PC-3 (cell line): ENCODE measurements at regions not wholly inside any gene's neighbourhood (a gene's known extent, or its start where the extent isn't known, plus 50 kb on each side); places are given as distances from the start of the nearest gene placed in this dataset.

ENCODE experiments used
- ATAC-seq: fragments of 200-7000 bp; cut with Tn5 transposase; 2 replicates; pipeline ENCODE4 v1.9.1; 2020; ENCODE audit warnings: mild to moderate bottlenecking, moderate library complexity
- BruUV-seq: library from RNA; stranded (reverse); fragments of 400-500 nt; replicated peaks from 2 replicates; lab custom pipeline; 2021; lab: Mats Ljungman, UMichigan
- CTCF ChIA-PET: fragments of 300-600 bp; sonication (Branson Sonifier 250); formaldehyde crosslinking; loops from one replicate; lab custom pipeline; 2022; ENCODE audit warnings: antibody characterized with exemption; lab: Charles Lee
- POLR2A ChIA-PET: fragments of 300-600 bp; sonication (Branson Sonifier 250); formaldehyde crosslinking; loops from one replicate; lab custom pipeline; 2022; ENCODE audit warnings: antibody characterized with exemption; ENCODE audit not compliant: unreplicated experiment; lab: Charles Lee
- DNase-seq: peaks from one replicate; pipeline ENCODE4 v3.0.0-alpha.2; 2015
- H2AFZ ChIP-seq: fragments of 300-600 bp; sonication (generic); 2 replicates; pipeline ENCODE4 v1.6.0; 2016; ENCODE audit warnings: antibody characterized with exemption, low read length
- H3F3A ChIP-seq: fragments of 300-600 bp; sonication (generic); one replicate; pipeline ENCODE4 v1.6.0; 2017; ENCODE audit warnings: antibody characterized with exemption, low read length, control low read depth, mild to moderate bottlenecking; ENCODE audit not compliant: unreplicated experiment
- H3K27ac ChIP-seq: fragments of 300-600 bp; sonication (generic); 2 replicates; pipeline ENCODE4 v1.5.1; 2016; ENCODE audit warnings: mild to moderate bottlenecking, low read length
- H3K27me3 ChIP-seq: fragments of 300-600 bp; sonication (generic); 2 replicates; pipeline ENCODE4 v1.6.1; 2016; ENCODE audit warnings: low read length, mixed read lengths
- H3K36me3 ChIP-seq: fragments of 300-600 bp; sonication (generic); 2 replicates; pipeline ENCODE4 v1.6.1; 2016; ENCODE audit warnings: low read depth, mixed run types, low read length, mixed read lengths
- H3K4me1 ChIP-seq: fragments of 300-600 bp; sonication (generic); 2 replicates; pipeline ENCODE4 v1.5.1; 2016; ENCODE audit warnings: low read length; ENCODE audit not compliant: insufficient read depth
- H3K4me2 ChIP-seq: fragments of 300-600 bp; sonication (generic); 2 replicates; pipeline ENCODE4 v1.6.0; 2016; ENCODE audit warnings: low read length
- H3K4me3 ChIP-seq: fragments of 300-600 bp; sonication (generic); 2 replicates; pipeline ENCODE4 v1.5.1; 2016; ENCODE audit warnings: mild to moderate bottlenecking, low read length, mixed read lengths
- H3K79me2 ChIP-seq: fragments of 300-600 bp; sonication (generic); 2 replicates; pipeline ENCODE4 v1.6.1; 2017; ENCODE audit warnings: low read length, mixed read lengths
- H3K9ac ChIP-seq: fragments of 300-600 bp; sonication (generic); 2 replicates; pipeline ENCODE4 v1.6.0; 2016; ENCODE audit warnings: mild to moderate bottlenecking, low read length
- H3K9me2 ChIP-seq: fragments of 300-600 bp; sonication (generic); replicated peaks from 2 replicates; pipeline ENCODE4 v1.6.1; 2016; ENCODE audit warnings: mixed run types, low read length, mixed read lengths
- H3K9me3 ChIP-seq: fragments of 300-600 bp; sonication (generic); 2 replicates; pipeline ENCODE4 v1.6.1; 2016; ENCODE audit warnings: low read length, mixed read lengths
- H4K20me1 ChIP-seq: fragments of 300-600 bp; sonication (generic); 2 replicates; pipeline ENCODE4 v1.6.1; 2016; ENCODE audit warnings: low read length, mixed read lengths
- CTCF ChIP-seq: fragments of 300-600 bp; sonication (generic); conservative IDR thresholded peaks from 2 replicates; pipeline ENCODE4 v1.5.1; 2017; ENCODE audit warnings: antibody characterized with exemption, low read depth, mild to moderate bottlenecking, low read length
- EZH2 ChIP-seq: fragments of 300-600 bp; sonication (generic); IDR thresholded peaks from one replicate; pipeline ENCODE4 v1.6.1; 2017; ENCODE audit warnings: antibody characterized with exemption, mild to moderate bottlenecking, low read length; ENCODE audit not compliant: unreplicated experiment
- EZH2phosphoT487 ChIP-seq: fragments of 300-600 bp; sonication (generic); IDR thresholded peaks from 2 replicates; pipeline ENCODE4 v1.6.1; 2018; ENCODE audit warnings: mild to moderate bottlenecking, antibody characterized with exemption, low read length, borderline replicate concordance
- intact Hi-C: fragments of 100-400 bp; cut with micrococcal nuclease; formaldehyde crosslinking; loops from 2 replicates; pipeline ENCODE4 v1.9.0; 2023

- Histone ChIP-seq H3K4me1 (peaks cover 3% of the 10 kb centered on the region; the same call in 1 of the 2 replicates), H3K4me2 (no peak overlapping the region), H3K79me2 (no peaks in the 10 kb centered on the region), H3F3A (no peaks in the 10 kb centered on the region), H3K4me3 (no peak overlapping the region), H3K9me3 (no peaks in the 10 kb centered on the region), H3K9me2 (no peaks in the 10 kb centered on the region), H3K36me3 (no peaks in the 10 kb centered on the region), H3K9ac (no peak overlapping the region), H4K20me1 (no peaks in the 10 kb centered on the region), H2AFZ (no peak overlapping the region), H3K27me3 (no peaks in the 10 kb centered on the region), H3K27ac (no peak overlapping the region)
- ChIA-PET POLR2A (no interaction called here), CTCF (no interaction called here)
- intact Hi-C loops = no loop called here
- ATAC-seq (peak; percentile 65), DNase-seq (peak; percentile 51)
- TF ChIP-seq EZH2 (no peak), CTCF (no peak), EZH2phosphoT487 (no peak)
- BruUV-seq = no TSS peak
These were observed 1513.4 kb upstream of the AGA start for GRCh38 chr4:178955614-178956013.

GRCh38 chr4:178958725-178959440, 1516.6 kb upstream of the AGA start:
- H3K9me2 ChIP-seq = no peaks in the 10 kb centered on the region
- no peaks in the 10 kb centered on the region for H3K27me3 ChIP-seq
- H3K79me2 ChIP-seq = no peaks in the 10 kb centered on the region
- no peaks in the 10 kb centered on the region for H3F3A ChIP-seq
- H3K27ac ChIP-seq = no peak overlapping the region
- H2AFZ ChIP-seq = no peak overlapping the region
- no TSS peak for BruUV-seq
- ATAC-seq = peak; percentile 55; the same call in 1 of the 2 replicates
- H3K4me1 ChIP-seq = peaks cover 3% of the 10 kb centered on the region; the same call in 1 of the 2 replicates
- H3K4me3 ChIP-seq = peak overlapping the region; percentile 37
- intact Hi-C loops = no loop called here
- no peaks in the 10 kb centered on the region for H4K20me1 ChIP-seq
- peak overlapping the region; percentile 47 for H3K4me2 ChIP-seq
- H3K36me3 ChIP-seq = no peaks in the 10 kb centered on the region
- TF ChIP-seq CTCF (no peak), EZH2phosphoT487 (no peak)
- ChIA-PET CTCF (no interaction called here), POLR2A (no interaction called here)
- H3K9me3 ChIP-seq = no peaks in the 10 kb centered on the region
- no peak overlapping the region for H3K9ac ChIP-seq
- peak; percentile 8 for DNase-seq

- Histone ChIP-seq H3K9me2 (no peaks in the 10 kb centered on the region), H3K4me3 (no peak overlapping the region), H4K20me1 (no peaks in the 10 kb centered on the region), H3K79me2 (no peaks in the 10 kb centered on the region), H3K9me3 (no peaks in the 10 kb centered on the region), H3K9ac (no peak overlapping the region), H3K27me3 (no peaks in the 10 kb centered on the region), H3K4me2 (no peak overlapping the region), H3K27ac (no peak overlapping the region), H3F3A (no peaks in the 10 kb centered on the region), H3K36me3 (no peaks in the 10 kb centered on the region), H2AFZ (no peak overlapping the region), H3K4me1 (peaks cover 14% of the 10 kb centered on the region)
- no peak for DNase-seq
- intact Hi-C loops = no loop called here
- no peak for TF ChIP-seq EZH2phosphoT487
- TF ChIP-seq CTCF = no peak
- POLR2A ChIA-PET = no interaction called here
- no peak for ATAC-seq
- BruUV-seq = no TSS peak
- CTCF ChIA-PET = no interaction called here
These were observed 1521.3 kb upstream of the AGA start for GRCh38 chr4:178963446-178964045.
